Suppressor macrophage treated with lipopolysaccharide for 1 hour (primary cell): ENCODE measurements at regions not wholly inside any gene's neighbourhood (a gene's known extent, or its start where the extent isn't known, plus 50 kb on each side); places are given as distances from the start of the nearest gene placed in this dataset.
A peak's percentile ranks its signal among the peaks of the same experiment; 100 is the strongest.

Experiments used
- DNase-seq, 3 donors: peaks; one replicate each; pipeline ENCODE4 v3.0.0-alpha.2; 2020 to 2022

DNA sequence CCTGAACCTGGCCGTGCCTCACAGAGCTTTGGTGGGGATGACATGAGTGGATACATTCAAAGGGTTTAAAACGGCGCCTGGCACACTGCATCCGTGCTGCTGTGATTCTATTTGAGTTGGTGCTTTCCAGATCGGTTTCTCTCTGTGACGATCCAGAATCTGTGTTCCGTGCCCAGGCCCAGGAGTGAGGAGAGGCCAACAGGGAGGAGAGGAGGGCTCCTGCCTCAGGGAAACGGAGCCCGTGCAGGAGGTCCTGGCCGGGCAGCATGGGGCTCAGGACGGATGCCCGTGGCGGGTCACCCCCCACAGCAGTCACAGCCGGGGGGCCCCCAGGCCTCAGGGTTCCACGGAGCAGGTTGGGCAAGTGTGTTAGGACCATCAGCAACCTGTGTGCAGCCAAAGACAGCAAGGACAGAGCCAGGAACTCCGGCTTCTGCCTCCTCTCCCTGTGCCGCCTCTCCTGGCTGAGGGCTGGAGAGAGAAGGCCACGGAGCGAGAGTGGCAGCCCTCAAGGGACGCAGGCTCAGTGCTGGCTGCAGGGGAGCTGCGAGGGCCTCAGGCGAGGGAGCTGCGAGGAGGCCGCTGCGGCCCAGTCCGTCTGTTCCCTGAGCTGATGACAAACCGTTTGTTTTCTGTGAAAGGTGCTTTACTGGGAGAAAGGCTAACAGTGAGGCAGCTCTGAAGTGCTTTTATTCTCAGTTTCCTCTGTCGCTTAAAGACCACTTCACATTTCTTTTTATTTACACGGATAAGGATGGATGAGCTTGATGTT lies 99.3 kb downstream of the METRNL start:
- no peak for DNase-seq

DNA sequence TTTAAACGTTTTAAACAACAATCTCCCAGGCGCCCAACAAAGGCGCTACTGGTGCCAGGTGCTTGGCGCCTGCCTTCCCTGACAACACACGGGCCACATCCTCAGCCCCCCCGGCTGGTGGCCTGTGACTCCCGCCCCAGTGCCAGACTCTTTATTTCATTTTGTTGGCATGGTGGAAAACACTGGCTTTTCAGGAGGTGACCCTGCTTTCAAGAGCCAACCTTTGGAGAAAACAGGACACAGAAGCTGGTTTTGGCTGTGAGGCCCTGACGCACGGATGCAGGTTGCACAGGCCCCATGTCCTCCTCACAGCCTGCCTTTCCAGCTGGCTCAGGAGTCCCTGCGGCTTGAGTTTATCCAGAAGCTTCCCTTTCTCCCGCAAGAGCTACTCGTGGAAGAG lies 100.0 kb downstream of the METRNL start:
- DNase-seq, result no peak

DNA sequence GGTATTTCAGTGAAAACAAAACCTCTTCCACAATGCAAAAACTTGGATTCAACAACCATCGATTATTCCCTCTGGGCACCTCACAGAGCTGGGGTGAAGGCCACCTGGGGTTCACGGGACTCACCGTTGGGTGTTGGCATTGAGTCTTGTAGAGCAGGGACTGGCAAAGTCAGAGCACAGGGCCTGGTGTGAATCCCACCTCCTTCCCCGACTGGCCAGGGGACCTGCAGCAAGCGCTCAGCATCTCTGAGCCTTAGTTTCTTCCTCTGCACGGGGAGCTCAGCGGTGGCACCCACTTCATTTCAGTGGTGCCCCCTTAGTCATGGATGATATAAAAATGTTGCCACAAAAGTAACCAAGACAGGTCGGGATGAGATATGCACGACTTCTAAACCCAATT lies 100.4 kb downstream of the METRNL start:
- no peak for DNase-seq

DNA sequence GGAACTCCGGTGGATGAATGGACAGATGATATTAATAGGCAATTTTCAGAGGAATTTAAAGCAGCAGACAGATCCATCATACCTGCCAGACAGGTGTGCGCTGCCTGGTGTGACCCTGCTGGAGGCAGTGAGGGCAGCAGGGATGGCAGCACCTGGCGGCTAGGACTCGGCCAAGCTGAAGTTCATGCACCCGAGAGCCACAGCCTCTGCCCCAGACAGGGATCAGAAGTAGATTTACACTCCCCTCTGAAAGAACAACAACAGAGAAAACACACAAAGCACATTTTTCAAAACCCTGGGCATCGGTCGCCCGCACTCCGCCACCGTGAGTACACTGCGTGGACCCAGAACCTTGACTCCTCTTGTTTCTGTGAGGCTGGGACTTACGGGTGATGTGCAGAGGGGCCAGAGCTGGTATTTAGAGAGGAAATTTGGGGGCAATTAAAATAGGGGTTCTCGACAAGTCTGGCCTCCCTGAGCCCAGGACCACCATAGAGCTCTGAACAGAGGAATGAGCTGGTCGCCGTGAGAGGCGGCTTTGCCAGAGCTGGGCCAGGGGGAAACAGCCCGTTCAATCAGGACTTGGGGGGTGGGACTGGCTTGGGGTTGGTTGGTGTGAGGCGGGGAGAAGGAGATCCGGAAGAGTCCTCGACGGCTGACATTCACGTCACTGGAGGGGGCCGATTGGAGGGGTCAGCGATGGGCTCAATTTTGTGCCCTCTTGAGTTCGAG lies 101.0 kb downstream of the METRNL start:
- no peak for DNase-seq

DNA sequence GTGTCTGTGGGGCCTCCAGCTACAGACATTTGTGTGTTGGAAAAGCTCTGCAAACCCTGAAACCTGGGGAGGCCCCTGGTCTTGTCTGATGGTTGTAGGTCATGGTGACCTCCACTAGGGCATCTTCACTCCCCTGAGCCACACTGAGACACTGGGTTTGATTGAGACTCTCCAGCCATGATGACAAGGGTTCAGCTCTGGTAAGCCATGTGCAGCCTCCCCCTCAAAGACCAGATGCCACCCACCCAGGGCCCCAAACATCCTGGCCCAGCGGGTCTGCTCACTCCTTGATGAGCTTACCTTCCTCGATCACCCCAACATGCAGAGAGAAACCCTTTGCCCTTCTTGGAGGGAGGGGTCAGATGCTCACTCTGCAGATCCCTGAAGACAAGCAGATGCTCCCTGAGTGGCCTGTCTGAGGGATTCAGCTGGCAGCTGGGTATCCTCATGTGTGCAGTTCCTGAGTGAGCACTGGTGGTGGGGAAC lies 101.6 kb downstream of the METRNL start:
- no peak for DNase-seq

DNA sequence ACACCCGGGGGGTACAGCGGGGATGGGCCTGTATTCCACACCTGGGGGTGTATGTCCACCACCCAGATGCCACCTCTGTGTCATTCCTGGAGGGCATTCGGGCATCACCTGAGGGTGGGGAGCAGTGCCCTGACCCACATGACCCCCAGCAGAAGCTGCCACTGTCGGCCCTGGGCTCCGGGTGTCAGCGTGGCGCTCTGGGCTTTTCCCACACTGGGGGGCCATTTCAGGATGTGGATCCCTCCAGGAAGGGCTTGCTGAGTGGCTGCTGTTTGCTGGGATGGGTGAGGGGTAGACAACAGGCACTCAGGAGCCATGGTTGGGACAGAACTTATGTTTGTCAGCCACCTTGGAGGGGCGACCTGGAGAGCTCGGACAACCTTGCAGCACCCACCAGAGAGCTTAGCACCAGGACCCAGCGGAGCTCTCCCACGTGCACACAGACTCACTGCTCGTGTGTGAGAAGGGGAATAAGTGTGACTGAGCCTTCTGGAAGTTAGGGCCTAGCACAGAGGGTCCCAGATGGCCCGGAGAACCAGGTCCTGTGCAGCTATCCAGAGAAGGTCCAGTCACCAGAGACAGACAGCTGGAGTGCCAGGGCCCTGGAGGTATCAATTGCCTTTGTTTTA lies 102.7 kb downstream of the METRNL start:
- no peak for DNase-seq

DNA sequence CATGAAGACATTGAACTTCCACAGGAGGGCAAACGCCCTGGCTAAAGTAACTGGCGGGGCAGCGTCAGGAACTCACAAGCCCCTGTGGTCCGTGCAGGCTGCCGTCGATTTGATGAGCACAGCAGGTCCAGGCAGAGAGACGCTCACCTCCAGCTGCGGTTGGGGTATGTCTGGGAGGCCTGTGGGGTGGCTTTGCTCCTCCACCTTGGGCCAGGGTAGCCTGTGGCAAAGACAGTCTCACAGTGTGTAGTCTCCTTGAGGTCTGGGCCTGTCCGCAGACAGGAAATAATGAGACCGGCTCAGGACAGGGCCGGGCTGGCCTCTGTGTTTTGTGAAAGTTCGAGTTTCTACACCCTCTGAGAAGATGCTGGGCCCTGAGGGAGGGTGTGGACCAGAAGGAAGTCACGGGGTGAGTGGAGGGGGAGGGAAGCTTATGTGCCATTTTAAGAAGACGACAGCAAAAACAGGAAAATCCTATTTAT lies 103.3 kb downstream of the METRNL start:
- DNase-seq, result peak in 2 of 3 donors; percentile 34 to 37

DNA sequence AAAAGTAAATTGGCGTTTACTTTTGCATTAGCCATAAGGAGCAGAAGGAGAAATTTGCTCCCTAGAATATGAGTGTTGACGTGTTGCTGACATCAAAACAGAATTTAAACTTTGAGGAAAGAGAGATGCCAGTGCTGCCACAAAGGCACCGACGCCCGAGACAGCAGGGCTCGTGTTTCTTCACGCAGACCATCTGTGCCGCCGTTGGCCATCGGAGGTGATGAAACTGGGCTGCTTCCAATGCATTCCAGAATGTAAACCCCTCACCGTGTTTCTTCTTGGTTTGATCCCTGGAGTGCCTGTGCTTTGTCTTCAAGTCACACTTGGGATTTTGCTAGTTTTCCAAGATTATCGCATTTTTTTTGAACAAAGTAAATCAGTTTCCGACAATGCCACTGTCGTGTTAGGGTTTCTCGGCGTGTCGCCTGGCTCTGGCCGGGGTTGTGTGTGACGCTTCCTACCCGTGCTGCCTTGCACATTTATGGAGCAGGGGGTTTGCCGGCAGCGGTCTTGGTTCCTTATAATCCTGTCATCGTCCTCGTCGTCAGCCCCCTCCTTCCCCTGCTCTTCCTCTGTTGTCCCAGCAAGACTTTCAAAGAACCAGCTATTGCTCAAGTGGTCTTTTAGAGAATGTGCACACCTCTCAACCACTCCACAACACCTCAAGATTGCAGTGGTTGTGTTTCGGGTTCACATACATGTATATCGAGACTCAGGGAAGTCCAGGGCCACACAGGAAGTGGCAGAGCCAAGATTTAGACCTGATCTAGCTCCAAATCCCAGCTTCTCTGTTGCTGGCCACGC lies 103.9 kb downstream of the METRNL start:
- no peak for DNase-seq

DNA sequence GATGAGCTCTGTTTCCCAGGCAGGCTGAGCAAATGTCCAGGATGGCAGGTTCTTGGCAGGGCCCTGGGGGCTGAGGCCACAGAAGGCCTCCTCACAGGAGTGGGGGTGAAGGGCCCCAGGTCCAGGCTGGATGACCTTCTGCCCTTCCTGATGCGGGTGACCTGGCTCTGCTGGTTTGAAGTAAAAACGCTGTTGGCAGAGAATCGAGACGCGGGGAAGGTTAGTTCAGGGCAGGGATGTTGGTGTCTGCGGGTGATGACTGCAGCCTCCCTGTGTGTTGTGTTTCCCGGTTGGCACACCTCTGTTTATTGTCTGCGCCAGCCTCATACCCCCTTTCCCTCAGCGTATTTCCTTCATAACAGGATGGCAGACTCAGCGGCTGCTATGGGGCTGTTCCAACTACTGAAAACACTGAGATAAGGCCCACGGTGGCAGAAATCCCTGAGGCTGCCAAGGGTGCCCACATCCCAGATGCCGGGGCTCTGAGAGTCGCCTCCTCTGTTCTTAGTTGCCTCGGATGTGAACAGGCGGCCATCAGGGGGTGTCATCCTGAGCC lies 104.6 kb downstream of the METRNL start:
- DNase-seq, result no peak

DNA sequence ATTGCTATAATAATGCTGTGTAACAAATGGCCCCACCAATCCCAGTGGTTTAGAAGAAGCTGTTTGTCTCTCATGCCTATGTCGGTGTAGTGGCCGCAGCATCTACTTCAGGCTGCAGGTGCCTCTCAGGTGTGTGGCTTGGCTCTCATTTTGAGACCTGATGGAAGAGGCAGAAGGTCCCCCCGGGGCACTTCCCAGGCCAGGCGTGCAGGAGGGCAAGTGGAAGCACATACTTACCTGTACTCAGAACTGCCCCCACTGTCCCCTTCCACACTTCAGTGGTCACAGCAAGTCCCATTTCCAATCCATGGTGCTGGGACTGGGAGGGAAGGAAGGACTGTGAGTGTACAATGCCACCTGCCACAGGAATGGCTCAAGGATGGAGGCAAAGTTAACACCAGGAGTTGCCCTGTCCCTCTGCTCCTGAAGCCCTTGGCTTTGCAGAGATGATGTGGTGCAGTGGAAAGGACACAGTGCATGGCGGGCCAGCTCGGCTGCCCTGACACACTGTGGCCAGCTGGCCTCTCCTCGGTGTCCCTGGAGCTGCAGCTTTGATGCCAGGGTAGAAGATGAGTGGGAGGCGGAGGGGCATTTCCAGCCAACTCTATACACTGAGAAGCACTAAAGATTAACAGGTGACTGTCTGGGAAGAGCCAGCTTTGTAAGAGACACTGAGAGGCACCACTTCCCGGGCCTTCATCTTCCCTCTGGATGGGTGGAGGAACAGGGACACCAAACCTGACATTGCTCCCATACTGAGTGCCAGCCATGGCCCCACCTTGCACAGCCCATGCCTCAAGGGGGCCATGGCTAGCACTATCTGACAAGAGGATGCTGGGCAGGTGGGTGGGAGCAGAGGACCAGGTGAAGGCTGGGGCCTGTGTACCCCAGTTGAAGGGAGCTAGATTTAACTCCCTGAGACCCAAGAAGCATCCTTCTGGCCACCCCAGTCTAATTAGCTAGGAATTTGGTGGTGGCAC lies 105.9 kb downstream of the METRNL start:
- no peak for DNase-seq

DNA sequence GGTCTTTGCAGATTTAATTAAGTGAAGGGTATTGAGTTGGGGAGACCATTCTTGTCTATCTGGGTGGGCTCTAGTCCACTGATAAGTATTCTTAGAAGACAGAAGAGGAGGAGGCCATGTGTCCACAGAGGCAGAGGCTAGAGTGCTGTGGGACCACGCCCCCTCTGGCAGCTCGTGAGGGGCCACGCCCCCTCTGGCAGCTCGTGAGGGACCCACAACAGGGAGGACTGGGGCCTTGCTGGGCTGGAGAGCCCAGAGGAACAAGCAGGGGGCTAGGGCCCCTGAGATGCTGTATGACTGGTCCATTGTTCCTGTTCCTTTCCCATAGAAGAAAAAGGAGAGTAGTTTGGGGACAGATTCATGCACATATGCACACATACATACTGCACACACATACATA lies 106.8 kb downstream of the METRNL start:
- no peak for DNase-seq

DNA sequence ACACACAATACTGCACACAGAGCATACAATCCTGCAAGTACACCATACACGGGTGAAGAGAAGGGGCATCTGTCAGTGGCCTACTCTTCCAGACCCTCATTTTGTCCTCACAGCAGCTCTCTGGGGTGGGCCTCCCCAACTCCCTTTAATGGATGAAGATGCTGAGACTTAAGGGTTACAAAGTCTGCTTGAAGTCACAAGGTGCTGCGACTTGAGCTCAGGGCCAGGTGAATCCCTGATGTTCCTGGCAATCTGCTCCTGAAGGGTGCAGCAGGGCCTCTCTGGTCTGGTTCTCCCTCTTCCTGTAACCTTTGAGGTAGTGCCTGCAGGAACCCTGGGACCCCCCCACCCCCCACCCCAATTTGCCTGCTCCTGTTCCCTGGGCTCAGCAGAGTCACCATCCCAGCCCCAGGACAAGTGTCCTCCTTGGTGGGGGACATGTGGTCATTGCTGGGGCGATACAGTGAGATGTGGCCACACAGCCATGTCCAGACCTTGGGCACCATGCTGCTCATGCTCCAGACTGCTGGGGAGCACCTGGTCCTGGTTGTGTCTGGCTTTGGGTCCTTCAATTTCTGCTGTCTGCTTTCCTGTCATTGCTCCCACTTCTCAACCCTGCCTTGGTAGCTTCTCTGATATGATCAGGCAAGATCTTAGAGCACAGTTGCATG lies 107.5 kb downstream of the METRNL start:
- DNase-seq, result no peak

DNA sequence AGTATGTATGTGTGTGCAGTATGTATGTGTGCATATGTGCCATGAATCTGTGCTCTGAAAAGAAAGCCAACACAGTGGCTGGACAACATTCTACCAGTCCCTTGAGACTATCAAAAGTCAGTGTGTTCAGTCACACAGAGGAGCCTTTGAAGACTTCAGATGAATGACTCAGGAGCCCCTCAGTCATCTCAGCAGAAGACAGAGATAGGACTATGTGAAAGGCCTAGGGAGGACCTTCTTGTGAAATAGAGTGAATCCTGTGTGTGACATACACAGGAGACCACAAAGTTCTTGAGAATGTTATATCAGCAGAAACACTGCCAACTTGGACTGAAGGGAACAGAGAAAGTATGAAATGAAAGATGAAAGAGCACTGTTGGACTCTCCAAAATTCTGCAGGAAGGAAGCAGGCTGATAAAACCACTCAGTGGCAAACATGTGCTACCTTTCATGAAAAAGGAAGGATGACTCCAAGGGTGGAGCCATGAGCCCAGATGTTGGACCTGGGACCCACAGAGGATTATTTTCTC lies 108.4 kb downstream of the METRNL start:
- no peak for DNase-seq

DNA sequence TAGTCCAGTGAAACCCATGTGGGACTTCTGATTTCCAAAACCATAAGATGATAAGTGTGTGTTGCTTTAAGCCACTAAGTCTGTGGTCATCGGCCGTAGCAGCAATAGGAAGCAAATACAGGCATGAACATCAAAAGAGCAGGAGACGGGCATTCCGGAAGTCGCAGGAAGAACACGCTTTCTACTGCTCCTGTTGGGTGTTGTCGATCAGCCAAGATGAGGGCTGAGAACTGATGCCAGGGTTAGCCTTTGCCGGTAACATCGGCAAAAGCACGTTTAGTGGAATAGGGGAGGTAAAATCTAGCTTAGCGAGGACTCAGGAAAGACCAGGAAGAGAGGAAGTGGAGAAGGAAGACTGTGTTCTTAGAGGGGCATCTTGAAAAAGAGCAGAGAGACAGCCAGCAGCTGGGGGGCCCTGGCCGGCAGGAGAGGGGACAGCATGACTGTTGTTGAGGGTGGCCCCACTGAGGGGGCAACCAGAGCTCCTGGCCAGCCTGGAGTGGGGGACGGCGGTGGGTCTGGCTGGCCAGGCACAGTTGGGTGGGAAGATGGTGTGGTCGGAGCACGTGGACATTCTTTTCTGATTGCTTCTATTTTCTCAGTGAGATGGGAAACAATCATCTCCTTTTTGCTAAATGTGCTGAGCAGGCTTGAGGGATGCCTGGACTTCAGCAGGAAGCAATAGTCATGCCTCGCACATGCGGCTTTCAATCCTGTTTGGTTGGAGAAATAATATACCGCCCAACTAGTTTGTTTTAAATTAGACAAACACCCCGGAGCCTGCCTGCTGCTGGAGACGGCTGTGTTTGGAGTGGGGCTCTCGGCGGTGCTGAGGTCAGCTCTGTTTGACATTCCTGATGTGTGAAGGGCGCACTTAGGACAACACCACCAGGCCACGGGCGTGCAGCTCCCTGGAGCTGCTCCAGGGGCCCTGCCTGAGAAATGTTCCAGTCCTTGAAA lies 109.9 kb downstream of the METRNL start:
- DNase-seq, result no peak

DNA sequence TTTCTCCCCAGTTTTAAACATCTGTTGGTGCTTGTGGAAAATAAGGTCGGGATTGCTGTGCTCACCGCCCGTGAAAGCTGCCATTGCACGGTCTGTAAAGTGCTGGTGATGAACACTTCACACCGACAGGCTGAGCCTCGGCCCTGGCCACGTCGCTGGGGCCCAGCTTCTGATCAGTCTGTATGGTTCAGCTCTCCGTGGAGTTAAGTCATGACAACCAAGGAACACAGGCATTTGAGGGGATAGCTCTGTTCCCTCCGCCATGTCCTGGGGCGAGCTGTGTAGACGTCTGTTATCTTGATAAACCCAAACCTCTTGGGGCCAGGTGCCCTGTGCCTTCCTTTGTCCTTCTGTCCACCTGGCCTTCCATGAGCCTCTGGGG lies 110.6 kb downstream of the METRNL start:
- DNase-seq, result no peak

DNA sequence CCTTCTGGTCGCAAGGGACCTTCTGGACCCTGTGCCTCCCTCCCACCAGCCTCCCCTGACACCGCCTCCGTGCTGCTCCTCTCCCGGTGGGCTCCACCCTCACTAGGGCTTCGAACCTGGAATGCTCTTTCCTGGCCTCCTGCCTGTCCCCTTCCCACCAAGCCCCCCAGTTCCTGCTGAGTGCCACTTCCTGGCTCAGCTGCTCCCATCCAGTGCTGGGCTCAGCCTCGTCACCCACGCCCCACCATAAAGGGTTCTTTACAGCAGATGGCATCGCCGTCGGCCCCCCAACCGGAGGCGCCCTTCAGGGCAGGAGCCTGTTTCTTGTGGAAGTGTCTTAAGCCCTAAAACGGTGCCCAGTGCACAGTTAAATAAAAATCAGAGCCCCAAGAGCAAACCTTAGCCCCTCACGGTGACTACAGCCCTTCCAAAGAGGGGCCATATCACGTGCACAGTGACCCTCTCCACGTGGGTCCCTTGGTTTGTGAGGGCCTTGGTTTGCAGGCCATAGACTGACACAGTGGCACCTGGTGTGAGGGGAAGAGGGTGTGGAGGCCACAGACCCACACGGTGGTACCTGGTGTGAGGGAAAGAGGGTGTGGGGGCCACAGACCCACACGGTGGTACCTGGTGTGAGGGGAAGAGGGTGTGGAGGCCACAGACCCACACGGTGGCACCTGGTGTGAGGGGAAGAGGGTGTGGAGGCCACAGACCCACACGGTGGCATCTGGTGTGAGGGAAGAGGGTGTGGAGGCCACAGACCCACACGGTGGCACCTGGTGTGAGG lies 111.4 kb downstream of the METRNL start:
- no peak for DNase-seq

DNA sequence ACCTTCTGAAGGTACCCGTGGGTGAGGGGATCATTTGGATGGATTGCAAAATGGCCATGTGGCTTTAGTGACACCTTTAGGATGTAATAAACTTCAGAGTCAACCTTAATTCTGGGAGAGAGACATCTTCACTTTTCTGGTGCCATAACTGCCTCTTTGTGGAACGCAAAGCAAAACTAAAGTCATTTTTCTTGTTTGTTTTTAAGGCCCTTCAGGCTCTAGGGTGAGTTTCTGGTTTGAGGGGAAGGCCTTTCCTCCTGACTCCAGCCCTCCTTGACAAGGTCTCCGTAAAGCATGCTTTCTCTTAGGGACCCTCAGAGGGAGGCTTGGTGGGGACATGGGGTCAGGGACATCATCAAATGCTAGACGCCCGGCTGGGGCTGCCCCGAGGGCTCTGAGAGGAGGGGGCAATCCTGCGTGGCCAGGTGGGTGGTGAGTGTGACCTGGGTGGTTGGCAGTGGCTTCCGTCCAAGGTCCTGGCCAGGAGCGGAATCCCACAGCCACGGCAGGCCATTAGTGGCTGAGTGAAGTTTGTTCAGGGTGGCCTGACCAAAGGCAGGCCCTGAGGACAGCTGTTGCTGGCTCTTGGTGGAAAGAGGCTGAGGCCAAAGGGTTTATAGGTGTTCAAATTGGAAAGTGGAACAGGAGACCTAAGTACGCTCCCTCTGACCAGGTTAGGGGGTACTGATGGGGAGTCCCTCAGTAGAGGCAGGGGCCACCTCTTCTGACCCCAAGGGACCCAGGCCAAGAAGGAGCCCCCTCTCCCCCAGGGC lies 112.2 kb downstream of the METRNL start:
- no peak for DNase-seq
